T-helper 1 cell (primary cell): ENCODE measurements at regions not wholly inside any gene's neighbourhood (a gene's known extent, or its start where the extent isn't known, plus 50 kb on each side); places are given as distances from the start of the nearest gene placed in this dataset.
"Not testable (repeated sequence)": the region's sequence is repeated elsewhere in the genome, so short reads cannot be mapped to it uniquely, and the experiment has no call there.

Experiments used
- DNase-seq, 5 donors: peaks; one replicate each; pipeline ENCODE4 v3.0.0-alpha.2; 2012 to 2020

DNA sequence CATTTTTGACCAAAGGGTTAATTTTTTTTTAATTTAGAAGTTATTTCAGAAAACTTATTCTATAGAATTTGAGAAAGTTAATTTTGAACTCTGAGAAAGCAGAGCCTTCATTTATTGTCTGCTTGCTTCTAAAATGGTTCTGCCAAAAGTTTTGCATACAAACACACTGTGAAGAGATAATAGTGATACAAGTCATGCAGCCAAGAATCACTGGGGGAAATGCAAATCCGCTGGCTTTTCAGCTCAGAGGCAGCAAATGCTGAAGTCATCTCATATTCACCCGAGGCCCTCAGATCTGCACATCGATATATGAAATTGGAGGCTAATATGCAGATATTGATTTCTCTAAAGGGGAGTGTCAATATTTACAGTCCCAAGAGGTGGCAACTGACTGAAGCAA lies 186.2 kb downstream of the KIT start:
- DNase-seq = no peak

GRCh38 chr4:54843106-54843505 lies 185.3 kb downstream of the KIT start:
- no peak for DNase-seq

GRCh38 chr4:54842656-54843055 lies 184.9 kb downstream of the KIT start:
- no peak for DNase-seq

DNA sequence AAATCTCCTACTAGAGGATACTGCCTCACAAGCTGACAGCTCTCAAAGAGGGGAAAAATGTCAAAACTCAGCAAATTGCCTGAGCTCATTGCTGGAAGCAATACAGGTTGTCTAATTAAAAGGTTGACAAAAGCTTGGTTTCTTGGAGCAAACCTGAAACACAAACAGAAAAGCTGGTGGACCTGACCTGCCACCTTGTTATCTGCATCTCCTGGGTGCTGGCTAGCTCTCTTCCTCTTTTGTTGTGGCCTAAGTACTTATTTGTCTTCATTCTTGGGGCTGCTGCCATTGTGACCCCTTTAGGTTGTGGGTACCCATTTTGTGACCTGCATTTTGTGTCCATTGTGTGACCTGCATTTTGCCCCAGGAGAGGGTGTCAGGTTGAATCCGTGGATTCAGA lies 184.5 kb downstream of the KIT start:
- DNase-seq = no peak

DNA sequence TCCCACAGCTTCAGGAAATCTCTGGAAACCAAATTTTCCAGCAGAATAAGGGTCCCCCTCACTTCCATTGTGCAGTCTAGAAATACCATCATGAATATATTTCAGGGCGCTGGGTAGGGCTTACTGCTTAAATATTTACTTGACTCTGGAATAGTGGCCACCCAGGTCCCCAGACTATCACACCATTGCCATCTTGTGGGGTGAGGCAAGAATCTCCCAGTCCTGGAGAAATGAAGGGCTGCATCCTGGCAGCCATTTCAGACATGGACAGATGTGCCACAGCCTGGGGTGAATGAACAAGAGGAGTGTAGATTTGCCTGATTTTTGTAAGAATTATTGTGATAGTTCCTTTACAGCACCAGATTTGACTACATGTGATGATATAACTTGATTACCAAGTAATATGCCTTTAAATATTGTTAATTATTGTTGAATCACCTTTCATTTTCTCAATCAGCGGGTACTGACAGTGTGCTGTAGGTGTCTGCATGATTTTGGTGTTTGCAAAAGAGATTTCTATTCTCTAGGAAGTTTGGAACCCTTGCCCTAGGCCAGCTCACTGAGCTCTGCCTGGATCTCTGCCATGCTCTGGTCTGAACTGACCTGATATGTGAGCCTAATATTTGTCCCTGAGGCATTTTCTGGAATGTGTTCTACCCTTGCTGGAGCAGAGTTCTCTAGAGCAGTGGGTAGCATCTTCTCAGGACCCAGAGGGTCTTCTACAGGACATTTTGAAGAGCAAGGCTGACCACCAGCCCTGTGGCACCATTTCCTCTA lies 183.4 kb downstream of the KIT start:
- DNase-seq = no peak

DNA sequence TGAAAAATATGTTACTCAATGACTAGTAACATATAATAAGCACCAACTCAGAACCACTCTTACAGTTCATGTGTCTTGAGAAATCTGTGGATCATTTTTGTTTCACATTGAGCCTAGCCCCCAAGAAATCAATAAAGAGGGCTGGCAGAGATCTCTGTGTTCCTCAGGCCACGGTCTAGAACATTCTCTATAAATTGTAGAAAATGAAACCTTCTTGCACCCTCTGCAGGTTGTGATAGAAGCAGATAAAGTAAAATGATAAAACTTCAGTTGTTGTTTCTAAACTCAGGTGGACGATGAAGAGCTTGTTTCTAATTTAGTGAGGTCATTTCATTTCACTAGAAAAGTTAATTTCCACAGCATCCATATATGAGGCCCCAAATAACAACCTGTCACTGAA lies 182.7 kb downstream of the KIT start:
- DNase-seq = no peak

DNA sequence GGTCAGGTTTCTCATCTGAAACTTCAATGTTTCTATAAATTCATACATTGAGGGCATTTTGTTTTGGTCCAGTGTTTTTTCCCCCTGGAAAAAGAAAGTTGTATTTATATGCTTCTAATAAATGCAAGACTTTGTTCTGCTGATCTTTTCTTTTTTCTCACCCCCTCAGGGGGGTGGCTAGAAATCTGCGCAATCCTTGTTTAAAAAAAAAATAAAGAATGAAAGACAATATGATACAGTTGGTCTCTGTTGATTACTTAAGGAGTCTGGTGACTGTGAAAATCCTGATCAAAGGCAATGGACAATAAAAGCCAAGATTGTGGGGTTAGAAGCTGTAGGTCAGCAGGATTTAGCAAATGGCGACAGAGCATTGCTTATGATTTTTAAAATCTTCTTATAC lies 180.5 kb downstream of the KIT start:
- DNase-seq = no peak

DNA sequence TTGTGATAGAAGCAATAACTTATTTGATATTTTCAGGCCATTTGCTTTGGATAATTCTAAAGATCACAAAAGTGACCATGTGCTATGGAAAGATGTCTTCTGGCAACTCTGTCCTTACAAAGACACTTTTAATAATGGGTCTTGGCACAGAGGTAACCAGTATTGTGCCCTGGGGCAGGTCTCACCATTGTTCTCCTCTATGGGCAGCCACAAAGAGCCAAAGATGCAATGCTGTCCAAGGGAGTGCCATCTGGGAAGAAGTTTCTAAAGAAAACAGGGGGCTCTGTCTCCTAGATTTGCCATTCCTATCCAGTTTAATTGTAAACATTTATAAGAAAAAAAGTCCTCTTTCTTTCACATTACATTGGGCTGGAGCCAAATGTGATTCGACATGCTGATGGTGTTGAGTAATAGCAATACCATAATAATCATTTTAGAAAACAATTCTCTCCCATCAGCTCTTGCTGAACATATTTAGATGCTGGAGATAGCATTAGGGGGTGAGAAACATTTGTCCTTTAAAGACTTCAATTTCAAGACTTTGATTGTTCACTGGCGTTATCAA lies 179.9 kb downstream of the KIT start:
- DNase-seq = no peak

- not testable (repeated sequence) for DNase-seq
Observed at GRCh38 chr4:54828361-54828760, 170.6 kb downstream of the KIT start.

GRCh38 chr4:54823616-54824015 lies 165.9 kb downstream of the KIT start:
- DNase-seq = no peak

DNA sequence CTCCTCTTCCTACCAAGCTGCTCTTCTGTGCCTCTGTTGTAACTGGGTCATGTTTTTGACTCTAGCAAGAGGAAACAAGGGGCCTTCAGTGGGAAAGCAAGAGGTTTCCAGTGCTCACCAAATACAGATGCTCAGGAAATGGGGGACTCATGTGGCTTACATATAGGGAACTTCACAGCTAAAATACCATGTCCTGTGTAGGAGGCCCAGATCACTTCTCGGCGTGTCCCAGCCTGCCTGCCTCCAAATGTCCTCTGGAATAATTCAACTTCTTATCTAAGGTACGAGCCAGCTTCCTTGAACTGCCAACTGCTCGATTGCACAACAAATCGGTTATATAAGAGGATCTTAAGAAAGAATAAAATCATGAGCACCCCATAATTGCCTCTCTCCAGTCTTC lies 161.3 kb downstream of the KIT start:
- DNase-seq = no peak

DNA sequence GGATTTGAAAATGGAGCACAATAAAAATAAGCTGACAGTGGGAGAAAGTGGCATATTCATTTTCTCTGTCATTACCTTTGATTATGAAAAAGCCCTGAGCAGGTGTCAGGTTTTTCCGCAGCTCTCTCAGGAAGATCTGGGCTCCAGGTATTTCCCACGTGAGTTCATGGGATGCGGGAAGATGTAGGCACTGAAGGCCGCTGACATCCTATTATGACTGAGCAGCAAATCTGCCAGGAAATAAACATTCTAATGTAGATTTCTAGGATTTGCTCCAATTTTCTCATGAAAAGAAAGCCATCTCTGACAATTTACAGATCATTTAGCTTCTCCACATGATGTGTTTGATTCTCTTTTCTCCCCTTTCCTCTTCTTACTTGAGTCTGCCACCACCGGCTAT lies 160.7 kb downstream of the KIT start:
- no peak for DNase-seq

- no peak for DNase-seq
Observed at GRCh38 chr4:54813674-54814073, 155.9 kb downstream of the KIT start.

DNA sequence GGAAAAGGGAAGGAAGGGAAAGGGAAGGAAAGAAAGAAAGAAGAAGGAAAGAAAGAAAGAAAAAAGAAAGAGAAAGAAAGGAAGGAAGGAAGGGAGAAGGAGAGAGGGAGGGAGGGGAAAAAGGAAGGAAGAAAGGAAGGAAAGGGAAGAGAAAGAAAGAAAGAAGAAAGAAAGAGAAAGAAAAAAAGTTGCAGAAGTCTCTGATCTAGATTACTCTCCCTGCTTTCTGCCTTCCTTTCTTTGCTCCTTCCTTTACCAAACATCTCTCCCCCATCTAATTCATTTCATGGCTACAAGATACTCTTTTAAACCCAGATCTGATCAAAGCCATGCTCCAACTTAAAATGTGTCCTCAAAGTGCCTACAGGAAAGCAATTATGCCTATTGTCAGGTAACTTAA lies 148.6 kb downstream of the KIT start:
- no peak for DNase-seq

DNA sequence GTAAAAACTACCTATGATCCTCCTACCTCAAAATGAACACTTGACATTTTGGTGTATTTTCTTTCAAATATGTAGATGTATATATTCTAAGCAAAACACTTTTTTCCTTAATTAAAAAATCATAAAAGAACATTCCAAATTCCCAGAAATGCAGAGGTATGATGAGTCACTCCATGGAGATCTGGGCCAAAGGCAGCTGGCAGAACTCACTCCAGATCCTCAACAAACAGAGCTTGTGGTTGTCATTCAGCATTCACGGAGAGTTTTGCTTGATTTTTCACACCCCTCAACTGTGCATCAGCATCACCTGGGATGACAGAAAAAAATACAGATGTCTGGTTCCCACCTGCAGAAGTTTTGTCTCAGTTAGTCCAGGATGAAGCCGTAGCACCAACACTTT lies 144.6 kb downstream of the KIT start:
- DNase-seq = no peak

GRCh38 chr4:54800831-54801530 lies 143.2 kb downstream of the KIT start:
- no peak for DNase-seq

GRCh38 chr4:54794579-54794978 lies 136.8 kb downstream of the KIT start:
- DNase-seq = no peak

GRCh38 chr4:54793856-54794422 lies 136.2 kb downstream of the KIT start:
- no peak for DNase-seq
